ENCODE measurements at regions not wholly inside any gene's neighbourhood (a gene's known extent, or its start where the extent isn't known, plus 50 kb on each side); places are given as distances from the start of the nearest gene placed in this dataset.

DNA sequence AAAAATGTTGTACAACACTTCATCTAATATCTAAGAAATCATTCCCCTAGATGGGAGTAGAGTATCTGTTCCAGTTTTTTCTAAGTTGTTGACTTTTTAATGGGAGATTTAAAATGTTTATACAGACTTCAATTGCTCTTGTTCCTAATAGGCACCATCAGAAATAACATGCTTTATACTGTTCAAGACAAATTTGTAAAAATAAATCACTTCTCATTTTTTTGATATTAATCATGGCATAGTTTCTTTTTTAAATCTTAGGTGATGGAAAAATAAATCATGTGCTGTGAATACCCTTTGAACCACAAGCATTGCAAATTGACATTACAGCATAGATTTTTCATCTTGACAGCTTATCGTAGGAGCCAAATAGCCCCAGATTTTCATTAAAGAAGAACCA, 473.5 kb upstream of the MGAT4C start:
- no peak for TF ChIP-seq POLR2A (IDR thresholded peaks at IDR 0.05)
- TF ChIP-seq CTCF (IDR thresholded peaks at IDR 0.05): no peak

DNA sequence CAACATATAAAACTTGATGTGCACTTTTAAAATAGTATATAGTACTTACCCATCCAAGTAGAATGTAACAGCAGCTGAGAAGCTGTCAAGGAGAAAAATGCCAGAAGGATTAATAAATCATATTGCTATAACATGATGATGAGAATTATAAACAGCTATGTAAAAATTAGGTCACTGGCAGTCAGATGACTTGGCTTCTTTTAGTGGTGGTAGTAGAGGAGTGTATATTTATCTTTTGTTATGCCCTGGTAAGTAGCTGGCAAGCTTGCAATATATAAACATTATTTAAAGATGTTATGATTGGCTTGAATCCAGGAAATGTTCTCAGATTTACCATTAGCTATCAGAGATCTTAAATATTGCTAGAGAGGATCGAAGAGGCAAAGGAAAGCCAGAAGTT, 471.0 kb upstream of the MGAT4C start:
- no peak for DNase-seq
- no peak overlapping the region for H3K4me3 ChIP-seq
- H3K27me3 ChIP-seq: no peaks in the 10 kb centered on the region
- TF ChIP-seq CTCF (IDR thresholded peaks at IDR 0.05) (no peak), POLR2A (IDR thresholded peaks at IDR 0.05) (no peak)
- no peak overlapping the region for H3K27ac ChIP-seq
- WGBS, 4 donors: 34 to 40% (median 38%) methylated on average over 1 of the region's 1 CpG
- no peaks in the 10 kb centered on the region for H3K4me1 ChIP-seq (replicated peaks in 1 of 2)
- H3K9me3 ChIP-seq (replicated peaks in 1 of 3): no peaks in the 10 kb centered on the region
- intact Hi-C loops (cut with DNase I): no loop called here
- H3K36me3 ChIP-seq (replicated peaks in 1 of 2): no peaks in the 10 kb centered on the region

More for the DNA sequence above, 473.5 kb upstream of the MGAT4C start:
- Histone ChIP-seq H3K9me3 (replicated peaks in 1 of 3) (no peaks in the 10 kb centered on the region), H3K27me3 (no peaks in the 10 kb centered on the region), H3K4me1 (replicated peaks in 1 of 2) (no peaks in the 10 kb centered on the region), H3K36me3 (replicated peaks in 1 of 2) (no peaks in the 10 kb centered on the region), H3K4me3 (no peak overlapping the region), H3K27ac (no peak overlapping the region)
- WGBS, 4 donors: 69 to 84% (median 74%) methylated on average over 1 of the region's 1 CpG
- intact Hi-C loops (cut with DNase I): no loop called here
- no peak for DNase-seq

DNA sequence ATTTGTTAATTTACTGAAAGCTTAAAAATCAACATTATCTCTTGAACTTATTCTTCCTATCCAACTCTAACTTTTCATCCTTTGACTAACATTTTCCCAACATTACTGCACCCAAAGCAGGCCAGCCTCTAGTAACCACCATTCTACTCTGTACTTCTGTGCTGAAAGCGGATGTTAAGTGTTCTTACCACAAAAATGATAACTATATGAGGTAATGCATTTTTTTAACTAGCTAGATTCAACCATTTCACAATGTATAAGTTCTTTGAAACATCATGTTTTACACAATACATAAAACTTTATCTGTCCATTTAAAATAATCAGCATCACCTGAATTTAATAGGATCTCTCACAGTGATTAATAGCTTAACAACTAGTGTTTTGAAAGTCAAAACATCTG, 468.5 kb upstream of the MGAT4C start:
- WGBS, 4 donors: 77 to 87% (median 79%) methylated on average over 1 of the region's 1 CpG
- Histone ChIP-seq H3K36me3 (replicated peaks in 1 of 2) (no peaks in the 10 kb centered on the region), H3K27ac (no peak overlapping the region), H3K4me3 (no peak overlapping the region), H3K27me3 (no peaks in the 10 kb centered on the region), H3K4me1 (replicated peaks in 1 of 2) (no peaks in the 10 kb centered on the region), H3K9me3 (replicated peaks in 1 of 3) (no peaks in the 10 kb centered on the region)
- TF ChIP-seq CTCF (IDR thresholded peaks at IDR 0.05) (no peak), POLR2A (IDR thresholded peaks at IDR 0.05) (no peak)
- no peak for DNase-seq
- intact Hi-C loops (cut with DNase I): no loop called here

DNA sequence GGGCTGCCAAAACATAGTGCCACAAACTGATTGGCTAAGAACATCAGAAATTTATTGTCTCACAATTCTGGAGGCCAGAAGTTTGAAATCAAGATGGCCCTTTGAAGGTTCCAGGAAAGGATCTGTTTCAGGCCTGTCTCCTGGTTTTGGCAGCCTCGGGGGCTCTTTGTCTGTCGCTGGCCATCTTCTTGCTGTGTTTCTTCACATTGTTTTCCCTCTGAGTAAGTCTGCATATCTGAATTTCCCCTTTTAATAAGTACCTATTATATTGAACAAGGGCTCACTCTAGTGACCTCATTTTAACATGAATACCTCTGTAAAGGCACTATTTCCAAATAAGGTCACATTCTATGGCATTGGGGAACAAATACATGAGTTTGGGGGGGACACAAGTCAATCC, 467.1 kb upstream of the MGAT4C start:
- H3K36me3 ChIP-seq (replicated peaks in 1 of 2): no peaks in the 10 kb centered on the region
- intact Hi-C loops (cut with DNase I): no loop called here
- TF ChIP-seq POLR2A (IDR thresholded peaks at IDR 0.05) (no peak), CTCF (IDR thresholded peaks at IDR 0.05) (no peak)
- no peaks in the 10 kb centered on the region for H3K4me1 ChIP-seq (replicated peaks in 1 of 2)
- no peaks in the 10 kb centered on the region for H3K9me3 ChIP-seq (replicated peaks in 1 of 3)
- no peak for DNase-seq
- no peak overlapping the region for H3K27ac ChIP-seq
- 63 to 76% (median 72%) methylated on average over 2 of the region's 2 CpGs for WGBS, 4 donors
- no peaks in the 10 kb centered on the region for H3K27me3 ChIP-seq
- H3K4me3 ChIP-seq: no peak overlapping the region
